Mesenchymal stem cell (in vitro differentiated cells and primary cell): ENCODE measurements at regions not wholly inside any gene's neighbourhood (a gene's known extent, or its start where the extent isn't known, plus 50 kb on each side); places are given as distances from the start of the nearest gene placed in this dataset.

Experiments
- DNase-seq: peaks from one replicate; pipeline ENCODE4 v3.0.0-alpha.2; 2013
- H2AFZ ChIP-seq: one replicate; pipeline ENCODE4 v1.6.1; 2013; ENCODE audit warnings: low read depth, mild to moderate bottlenecking, control low read depth, inconsistent platforms, low read length, moderate library complexity
- H2AK5ac ChIP-seq: 2 replicates; pipeline ENCODE4 v1.6.1; 2013; ENCODE audit warnings: low read length, moderate library complexity, mild to moderate bottlenecking, inconsistent platforms; ENCODE audit not compliant: severe bottlenecking
- H2BK120ac ChIP-seq: one replicate; pipeline ENCODE4 v1.6.1; 2013; ENCODE audit warnings: low read depth, mild to moderate bottlenecking, inconsistent platforms, low read length, moderate library complexity
- H2BK12ac ChIP-seq, 2 experiments: one replicate each; pipeline ENCODE4 v1.6.1; 2013; ENCODE audit warnings: inconsistent platforms in 2 of 2, low read length in 2 of 2, mild to moderate bottlenecking in 2 of 2, moderate library complexity in 2 of 2, control low read depth in 1 of 2
- H2BK15ac ChIP-seq: one replicate; pipeline ENCODE4 v1.6.1; 2013; ENCODE audit warnings: mild to moderate bottlenecking, low read depth, inconsistent platforms; ENCODE audit not compliant: poor library complexity, severe bottlenecking
- H2BK5ac ChIP-seq: 2 replicates; pipeline ENCODE4 v1.6.1; 2013; ENCODE audit warnings: low read depth, mild to moderate bottlenecking, low read length, control low read depth, inconsistent platforms; ENCODE audit not compliant: poor library complexity, severe bottlenecking
- H3K14ac ChIP-seq, 2 experiments: one replicate each; pipeline ENCODE4 v1.6.1; 2013; ENCODE audit warnings: inconsistent platforms in 2 of 2, low read length in 2 of 2, control low read depth in 1 of 2, mild to moderate bottlenecking in 1 of 2, moderate library complexity in 1 of 2
- H3K18ac ChIP-seq, 2 experiments: one replicate each; pipeline ENCODE4 v1.6.1; 2013; ENCODE audit warnings: inconsistent platforms in 2 of 2, low read length in 2 of 2, control low read depth in 1 of 2, low read depth in 1 of 2, mild to moderate bottlenecking in 1 of 2
- H3K23ac ChIP-seq, 2 experiments: one replicate each; pipeline ENCODE4 v1.6.1; 2013; ENCODE audit warnings: inconsistent platforms in 2 of 2, low read length in 2 of 2, mild to moderate bottlenecking in 2 of 2, moderate library complexity in 2 of 2, control low read depth in 1 of 2
- H3K27ac ChIP-seq: 2 replicates; pipeline ENCODE4 v1.5.1; 2013; ENCODE audit warnings: mild to moderate bottlenecking, moderate library complexity, low read length, control low read depth, inconsistent platforms; ENCODE audit not compliant: poor library complexity, severe bottlenecking
- H3K27me3 ChIP-seq, 2 experiments: 2 replicates each; pipeline versions ENCODE4 v1.6.1 to v1.7.0; 2013; ENCODE audit warnings: low read length in 2 of 2, mild to moderate bottlenecking in 2 of 2, moderate library complexity in 2 of 2, control low read depth in 1 of 2, inconsistent platforms in 1 of 2; ENCODE audit not compliant: control insufficient read depth in 1 of 2, insufficient read depth in 1 of 2
- H3K36me3 ChIP-seq, 2 experiments: 2 replicates each; pipeline versions ENCODE4 v1.6.1 to v1.7.0; 2013; ENCODE audit warnings: low read length in 2 of 2, control low read depth in 1 of 2, inconsistent platforms in 1 of 2, low read depth in 1 of 2, mild to moderate bottlenecking in 1 of 2; ENCODE audit not compliant: insufficient read depth in 2 of 2, control insufficient read depth in 1 of 2
- H3K4ac ChIP-seq, 2 experiments: one replicate each; pipeline ENCODE4 v1.6.1; 2013; ENCODE audit warnings: inconsistent platforms in 2 of 2, low read length in 2 of 2, mild to moderate bottlenecking in 2 of 2, moderate library complexity in 2 of 2, control low read depth in 1 of 2, low read depth in 1 of 2
- H3K4me1 ChIP-seq: 2 replicates; pipeline ENCODE4 v1.6.1; 2013; ENCODE audit warnings: low read depth, low read length, control low read depth; ENCODE audit not compliant: control insufficient read depth, insufficient read depth
- H3K4me2 ChIP-seq: 2 replicates; pipeline ENCODE4 v1.6.1; 2013; ENCODE audit warnings: low read length, mild to moderate bottlenecking, inconsistent platforms; ENCODE audit not compliant: poor library complexity, severe bottlenecking
- H3K4me3 ChIP-seq, 2 experiments: 2 replicates each; pipeline versions ENCODE4 v1.5.1 to v1.7.0; 2013; ENCODE audit warnings: low read length in 2 of 2, mild to moderate bottlenecking in 2 of 2, control low read depth in 1 of 2, low read depth in 1 of 2; ENCODE audit not compliant: insufficient read depth in 1 of 2
- H3K79me1 ChIP-seq: replicated peaks from 2 replicates; pipeline ENCODE4 v1.6.1; 2013; ENCODE audit warnings: mild to moderate bottlenecking, control low read depth, low read length, inconsistent platforms; ENCODE audit not compliant: poor library complexity, severe bottlenecking
- H3K9ac ChIP-seq: 2 replicates; pipeline ENCODE4 v1.7.0; 2013; ENCODE audit warnings: mild to moderate bottlenecking, low read length, moderate library complexity
- H3K9me3 ChIP-seq: 2 replicates; pipeline ENCODE4 v1.7.0; 2013; ENCODE audit warnings: mild to moderate bottlenecking, low read length; ENCODE audit not compliant: control insufficient read depth
- H4K8ac ChIP-seq: one replicate; pipeline ENCODE4 v1.6.1; 2013; ENCODE audit warnings: inconsistent platforms, mild to moderate bottlenecking, low read length, moderate library complexity
- H4K91ac ChIP-seq: one replicate; pipeline ENCODE4 v1.6.1; 2013; ENCODE audit warnings: mild to moderate bottlenecking, low read length, inconsistent platforms
- WGBS: methylation state at CpG from one replicate; pipeline ENCODE4 v1.1.7; 2013; ENCODE audit warnings: mixed read lengths; 5-methylcytosine and 5-hydroxymethylcytosine counted together

- Histone ChIP-seq H3K18ac (no peak overlapping the region), H3K27ac (no peak overlapping the region), H2AFZ (no peak overlapping the region), H2BK120ac (no peak overlapping the region), H3K4me3 (no peak overlapping the region), H3K14ac (no peak overlapping the region), H3K79me1 (no peaks in the 10 kb centered on the region), H4K8ac (no peak overlapping the region), H3K4ac (no peak overlapping the region), H3K27me3 (no peaks in the 10 kb centered on the region), H2BK15ac (no peak overlapping the region), H3K9me3 (no peaks in the 10 kb centered on the region), H2BK5ac (no peak overlapping the region), H3K36me3 (no peaks in the 10 kb centered on the region), H3K4me1 (no peaks in the 10 kb centered on the region), H2AK5ac (no peak overlapping the region), H2BK12ac (no peak overlapping the region), H4K91ac (no peak overlapping the region), H3K4me2 (no peak overlapping the region), H3K9ac (no peak overlapping the region), H3K23ac (no peak overlapping the region)
- no peak for DNase-seq
- WGBS, result 58% methylated on average over 2 of the region's 2 CpGs
Observed at GRCh38 chr4:66777097-66777496, 768.2 kb downstream of the CENPC start.

- H3K4me1 ChIP-seq, result no peaks in the 10 kb centered on the region
- no peak overlapping the region for H3K23ac ChIP-seq
- H3K4ac ChIP-seq, result no peak overlapping the region
- H2BK12ac ChIP-seq, result no peak overlapping the region
- 43% methylated on average over 3 of the region's 4 CpGs for WGBS
- no peak overlapping the region for H4K8ac ChIP-seq
- H2AK5ac ChIP-seq, result no peak overlapping the region
- no peaks in the 10 kb centered on the region for H3K36me3 ChIP-seq
- H3K27ac ChIP-seq, result no peak overlapping the region
- H3K4me3 ChIP-seq, result no peak overlapping the region
- H4K91ac ChIP-seq, result no peak overlapping the region
- H3K9me3 ChIP-seq, result no peaks in the 10 kb centered on the region
- H3K14ac ChIP-seq, result no peak overlapping the region
- no peak overlapping the region for H2BK120ac ChIP-seq
- H2AFZ ChIP-seq, result no peak overlapping the region
- H2BK5ac ChIP-seq, result no peak overlapping the region
- peak; percentile 16 for DNase-seq
- H3K79me1 ChIP-seq, result no peaks in the 10 kb centered on the region
- H3K9ac ChIP-seq, result no peak overlapping the region
- H3K27me3 ChIP-seq, result no peaks in the 10 kb centered on the region
- no peak overlapping the region for H2BK15ac ChIP-seq
- no peak overlapping the region for H3K4me2 ChIP-seq
- no peak overlapping the region for H3K18ac ChIP-seq
Observed at GRCh38 chr4:66769441-66769840, 775.9 kb downstream of the CENPC start.

- Histone ChIP-seq H3K9me3 (no peaks in the 10 kb centered on the region), H3K4me3 (no peak overlapping the region), H3K4me2 (no peak overlapping the region), H2AFZ (no peak overlapping the region), H2BK5ac (no peak overlapping the region), H2BK12ac (no peak overlapping the region), H3K36me3 (no peaks in the 10 kb centered on the region), H3K27ac (no peak overlapping the region), H3K14ac (no peak overlapping the region), H3K27me3 (no peaks in the 10 kb centered on the region), H3K9ac (no peak overlapping the region), H4K8ac (no peak overlapping the region), H3K23ac (no peak overlapping the region), H3K18ac (no peak overlapping the region), H2BK15ac (no peak overlapping the region), H3K4ac (no peak overlapping the region), H3K79me1 (no peaks in the 10 kb centered on the region), H4K91ac (no peak overlapping the region), H3K4me1 (no peaks in the 10 kb centered on the region), H2AK5ac (no peak overlapping the region), H2BK120ac (no peak overlapping the region)
- no peak for DNase-seq
- WGBS, result no CpG with 5 or more reads among the region's 1 CpG
Observed at GRCh38 chr4:66767442-66767841, 777.9 kb downstream of the CENPC start.

- Histone ChIP-seq H2AFZ (no peak overlapping the region), H4K8ac (no peak overlapping the region), H2BK5ac (no peak overlapping the region), H3K9me3 (no peaks in the 10 kb centered on the region), H3K79me1 (no peaks in the 10 kb centered on the region), H4K91ac (no peak overlapping the region), H2BK15ac (no peak overlapping the region), H3K18ac (no peak overlapping the region), H2BK12ac (no peak overlapping the region), H3K4me2 (no peak overlapping the region), H3K27me3 (no peaks in the 10 kb centered on the region), H3K27ac (no peak overlapping the region), H2BK120ac (no peak overlapping the region), H3K9ac (no peak overlapping the region), H3K23ac (no peak overlapping the region), H2AK5ac (no peak overlapping the region), H3K4ac (no peak overlapping the region), H3K4me3 (no peak overlapping the region), H3K36me3 (no peaks in the 10 kb centered on the region), H3K14ac (no peak overlapping the region), H3K4me1 (no peaks in the 10 kb centered on the region)
- 97% methylated on average over 1 of the region's 1 CpG for WGBS
- no peak for DNase-seq
Observed at GRCh38 chr4:66766557-66766956, 778.7 kb downstream of the CENPC start.
